ENCODE measurements at regions not wholly inside any gene's neighbourhood (a gene's known extent, or its start where the extent isn't known, plus 50 kb on each side); places are given as distances from the start of the nearest gene placed in this dataset.

DNA sequence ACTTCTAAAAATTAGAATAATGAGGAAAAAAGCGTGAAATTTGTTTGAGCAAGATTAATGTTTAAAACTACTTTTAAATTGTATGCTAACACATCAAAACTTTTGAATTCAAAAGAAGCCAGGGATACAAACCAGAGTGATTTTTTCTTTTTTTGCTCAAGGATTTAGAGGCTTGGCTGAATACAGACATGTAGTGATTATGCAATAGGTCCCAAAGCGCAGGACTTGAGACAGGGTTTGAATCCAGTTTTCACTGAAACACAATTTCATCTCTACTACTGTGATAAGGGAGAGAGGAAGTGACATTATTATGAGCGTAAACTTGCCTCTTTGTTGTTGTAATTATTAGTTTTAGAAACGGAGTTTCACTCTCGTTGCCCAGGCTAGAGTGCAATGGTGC is 207.3 kb downstream of the ZNF33B start:
- TF ChIP-seq, protein P1, sequence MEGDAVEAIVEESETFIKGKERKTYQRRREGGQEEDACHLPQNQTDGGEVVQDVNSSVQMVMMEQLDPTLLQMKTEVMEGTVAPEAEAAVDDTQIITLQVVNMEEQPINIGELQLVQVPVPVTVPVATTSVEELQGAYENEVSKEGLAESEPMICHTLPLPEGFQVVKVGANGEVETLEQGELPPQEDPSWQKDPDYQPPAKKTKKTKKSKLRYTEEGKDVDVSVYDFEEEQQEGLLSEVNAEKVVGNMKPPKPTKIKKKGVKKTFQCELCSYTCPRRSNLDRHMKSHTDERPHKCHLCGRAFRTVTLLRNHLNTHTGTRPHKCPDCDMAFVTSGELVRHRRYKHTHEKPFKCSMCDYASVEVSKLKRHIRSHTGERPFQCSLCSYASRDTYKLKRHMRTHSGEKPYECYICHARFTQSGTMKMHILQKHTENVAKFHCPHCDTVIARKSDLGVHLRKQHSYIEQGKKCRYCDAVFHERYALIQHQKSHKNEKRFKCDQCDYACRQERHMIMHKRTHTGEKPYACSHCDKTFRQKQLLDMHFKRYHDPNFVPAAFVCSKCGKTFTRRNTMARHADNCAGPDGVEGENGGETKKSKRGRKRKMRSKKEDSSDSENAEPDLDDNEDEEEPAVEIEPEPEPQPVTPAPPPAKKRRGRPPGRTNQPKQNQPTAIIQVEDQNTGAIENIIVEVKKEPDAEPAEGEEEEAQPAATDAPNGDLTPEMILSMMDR (IDR thresholded peaks at IDR 0.05), result no peak
- TF ChIP-seq POLR2A (IDR thresholded peaks at IDR 0.05), result no peak

Measured in esophagus squamous epithelium (tissue), 4 donors.